ENCODE measurements at regions not wholly inside any gene's neighbourhood (a gene's known extent, or its start where the extent isn't known, plus 50 kb on each side); places are given as distances from the start of the nearest gene placed in this dataset.

DNA sequence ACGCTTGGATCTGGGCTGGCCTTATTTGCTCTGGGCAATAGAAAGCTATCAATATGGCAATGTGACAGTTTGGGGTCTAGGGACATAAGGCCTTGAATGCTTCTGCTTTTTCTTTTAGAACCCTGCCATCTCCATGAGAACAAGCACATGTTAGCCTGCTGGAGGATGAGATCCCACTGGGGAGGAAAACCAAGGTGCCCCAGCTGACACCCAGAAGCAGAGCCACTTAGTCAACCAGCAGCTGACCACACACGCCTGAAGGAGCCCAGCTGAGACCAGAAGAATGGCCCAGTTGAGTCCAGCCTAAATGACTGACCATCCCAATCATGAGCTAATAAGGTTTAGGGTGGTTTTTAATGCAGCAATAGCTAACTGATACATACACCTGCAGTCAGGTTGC, 171.2 kb downstream of the AHSP start:
- no peaks in the 10 kb centered on the region for H3K27me3 ChIP-seq (ENCODE audit: insufficient read depth)
- H4K20me1 ChIP-seq (replicated peaks; ENCODE audit: insufficient read depth), result 0 out of 2 replicates have a peak, but pooled peaks cover 3% of the 10 kb centered on the region
- no peak for DNase-seq (ENCODE audit: low spot score)
- H3K79me2 ChIP-seq (replicated peaks; ENCODE audit: insufficient read depth), result peaks cover 16% of the 10 kb centered on the region
- Mint-ChIP-seq H3K4me3 (no peak overlapping the region), H3K27ac (no peak overlapping the region), H3K36me3 (ENCODE audit: low read depth) (peaks cover 16% of the 10 kb centered on the region), H3K27me3 (ENCODE audit: insufficient read depth, low read depth, poor library complexity) (peaks cover 2% of the 10 kb centered on the region), H3K4me1 (peaks cover 7% of the 10 kb centered on the region; the same call in 2 of the 3 replicates), H3K9me3 (no peaks in the 10 kb centered on the region; the same call in 1 of the 3 replicates)
- H3K4me2 ChIP-seq, result no peak overlapping the region
- TF ChIP-seq ZNF114 (CRISPR knock-in tag; IDR thresholded peaks at IDR 0.05) (no peak), NANOG (IDR thresholded peaks at IDR 0.05; ENCODE audit: borderline replicate concordance) (no peak), STAT1 (IDR thresholded peaks at IDR 0.05; ENCODE audit: unreplicated experiment) (no peak), ZNF331 (CRISPR knock-in tag; IDR thresholded peaks at IDR 0.05; ENCODE audit: low read depth) (no peak), POLR2AphosphoS5 (IDR thresholded peaks at IDR 0.05; ENCODE audit: low read depth) (no peak), JUNB (IDR thresholded peaks at IDR 0.05; ENCODE audit: unreplicated experiment) (no peak), ETS1 (IDR thresholded peaks at IDR 0.05) (no peak), EZH2phosphoT487 (IDR thresholded peaks at IDR 0.05; ENCODE audit: unreplicated experiment) (no peak), CREB1 (CRISPR knock-in tag; IDR thresholded peaks at IDR 0.05; ENCODE audit: low read depth) (no peak)
- TF ChIP-seq, protein P1, sequence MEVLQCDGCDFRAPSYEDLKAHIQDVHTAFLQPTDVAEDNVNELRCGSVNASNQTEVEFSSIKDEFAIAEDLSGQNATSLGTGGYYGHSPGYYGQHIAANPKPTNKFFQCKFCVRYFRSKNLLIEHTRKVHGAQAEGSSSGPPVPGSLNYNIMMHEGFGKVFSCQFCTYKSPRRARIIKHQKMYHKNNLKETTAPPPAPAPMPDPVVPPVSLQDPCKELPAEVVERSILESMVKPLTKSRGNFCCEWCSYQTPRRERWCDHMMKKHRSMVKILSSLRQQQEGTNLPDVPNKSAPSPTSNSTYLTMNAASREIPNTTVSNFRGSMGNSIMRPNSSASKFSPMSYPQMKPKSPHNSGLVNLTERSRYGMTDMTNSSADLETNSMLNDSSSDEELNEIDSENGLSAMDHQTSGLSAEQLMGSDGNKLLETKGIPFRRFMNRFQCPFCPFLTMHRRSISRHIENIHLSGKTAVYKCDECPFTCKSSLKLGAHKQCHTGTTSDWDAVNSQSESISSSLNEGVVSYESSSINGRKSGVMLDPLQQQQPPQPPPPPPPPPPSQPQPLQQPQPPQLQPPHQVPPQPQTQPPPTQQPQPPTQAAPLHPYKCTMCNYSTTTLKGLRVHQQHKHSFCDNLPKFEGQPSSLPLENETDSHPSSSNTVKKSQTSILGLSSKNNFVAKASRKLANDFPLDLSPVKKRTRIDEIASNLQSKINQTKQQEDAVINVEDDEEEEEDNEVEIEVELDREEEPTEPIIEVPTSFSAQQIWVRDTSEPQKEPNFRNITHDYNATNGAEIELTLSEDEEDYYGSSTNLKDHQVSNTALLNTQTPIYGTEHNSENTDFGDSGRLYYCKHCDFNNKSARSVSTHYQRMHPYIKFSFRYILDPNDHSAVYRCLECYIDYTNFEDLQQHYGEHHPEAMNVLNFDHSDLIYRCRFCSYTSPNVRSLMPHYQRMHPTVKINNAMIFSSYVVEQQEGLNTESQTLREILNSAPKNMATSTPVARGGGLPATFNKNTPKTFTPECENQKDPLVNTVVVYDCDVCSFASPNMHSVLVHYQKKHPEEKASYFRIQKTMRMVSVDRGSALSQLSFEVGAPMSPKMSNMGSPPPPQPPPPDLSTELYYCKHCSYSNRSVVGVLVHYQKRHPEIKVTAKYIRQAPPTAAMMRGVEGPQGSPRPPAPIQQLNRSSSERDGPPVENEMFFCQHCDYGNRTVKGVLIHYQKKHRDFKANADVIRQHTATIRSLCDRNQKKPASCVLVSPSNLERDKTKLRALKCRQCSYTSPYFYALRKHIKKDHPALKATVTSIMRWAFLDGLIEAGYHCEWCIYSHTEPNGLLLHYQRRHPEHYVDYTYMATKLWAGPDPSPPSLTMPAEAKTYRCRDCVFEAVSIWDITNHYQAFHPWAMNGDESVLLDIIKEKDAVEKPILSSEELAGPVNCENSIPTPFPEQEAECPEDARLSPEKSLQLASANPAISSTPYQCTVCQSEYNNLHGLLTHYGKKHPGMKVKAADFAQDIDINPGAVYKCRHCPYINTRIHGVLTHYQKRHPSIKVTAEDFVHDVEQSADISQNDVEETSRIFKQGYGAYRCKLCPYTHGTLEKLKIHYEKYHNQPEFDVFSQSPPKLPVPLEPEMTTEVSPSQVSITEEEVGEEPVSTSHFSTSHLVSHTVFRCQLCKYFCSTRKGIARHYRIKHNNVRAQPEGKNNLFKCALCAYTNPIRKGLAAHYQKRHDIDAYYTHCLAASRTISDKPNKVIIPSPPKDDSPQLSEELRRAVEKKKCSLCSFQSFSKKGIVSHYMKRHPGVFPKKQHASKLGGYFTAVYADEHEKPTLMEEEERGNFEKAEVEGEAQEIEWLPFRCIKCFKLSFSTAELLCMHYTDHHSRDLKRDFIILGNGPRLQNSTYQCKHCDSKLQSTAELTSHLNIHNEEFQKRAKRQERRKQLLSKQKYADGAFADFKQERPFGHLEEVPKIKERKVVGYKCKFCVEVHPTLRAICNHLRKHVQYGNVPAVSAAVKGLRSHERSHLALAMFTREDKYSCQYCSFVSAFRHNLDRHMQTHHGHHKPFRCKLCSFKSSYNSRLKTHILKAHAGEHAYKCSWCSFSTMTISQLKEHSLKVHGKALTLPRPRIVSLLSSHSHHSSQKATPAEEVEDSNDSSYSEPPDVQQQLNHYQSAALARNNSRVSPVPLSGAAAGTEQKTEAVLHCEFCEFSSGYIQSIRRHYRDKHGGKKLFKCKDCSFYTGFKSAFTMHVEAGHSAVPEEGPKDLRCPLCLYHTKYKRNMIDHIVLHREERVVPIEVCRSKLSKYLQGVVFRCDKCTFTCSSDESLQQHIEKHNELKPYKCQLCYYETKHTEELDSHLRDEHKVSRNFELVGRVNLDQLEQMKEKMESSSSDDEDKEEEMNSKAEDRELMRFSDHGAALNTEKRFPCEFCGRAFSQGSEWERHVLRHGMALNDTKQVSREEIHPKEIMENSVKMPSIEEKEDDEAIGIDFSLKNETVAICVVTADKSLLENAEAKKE (CRISPR knock-in tag; IDR thresholded peaks at IDR 0.05), result no peak
- TF ChIP-seq, protein P2, sequence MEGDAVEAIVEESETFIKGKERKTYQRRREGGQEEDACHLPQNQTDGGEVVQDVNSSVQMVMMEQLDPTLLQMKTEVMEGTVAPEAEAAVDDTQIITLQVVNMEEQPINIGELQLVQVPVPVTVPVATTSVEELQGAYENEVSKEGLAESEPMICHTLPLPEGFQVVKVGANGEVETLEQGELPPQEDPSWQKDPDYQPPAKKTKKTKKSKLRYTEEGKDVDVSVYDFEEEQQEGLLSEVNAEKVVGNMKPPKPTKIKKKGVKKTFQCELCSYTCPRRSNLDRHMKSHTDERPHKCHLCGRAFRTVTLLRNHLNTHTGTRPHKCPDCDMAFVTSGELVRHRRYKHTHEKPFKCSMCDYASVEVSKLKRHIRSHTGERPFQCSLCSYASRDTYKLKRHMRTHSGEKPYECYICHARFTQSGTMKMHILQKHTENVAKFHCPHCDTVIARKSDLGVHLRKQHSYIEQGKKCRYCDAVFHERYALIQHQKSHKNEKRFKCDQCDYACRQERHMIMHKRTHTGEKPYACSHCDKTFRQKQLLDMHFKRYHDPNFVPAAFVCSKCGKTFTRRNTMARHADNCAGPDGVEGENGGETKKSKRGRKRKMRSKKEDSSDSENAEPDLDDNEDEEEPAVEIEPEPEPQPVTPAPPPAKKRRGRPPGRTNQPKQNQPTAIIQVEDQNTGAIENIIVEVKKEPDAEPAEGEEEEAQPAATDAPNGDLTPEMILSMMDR (conservative IDR thresholded peaks at IDR 0.05; ENCODE audit: low read depth in 2 of 2), result no peak
- TF ChIP-seq, protein P3, sequence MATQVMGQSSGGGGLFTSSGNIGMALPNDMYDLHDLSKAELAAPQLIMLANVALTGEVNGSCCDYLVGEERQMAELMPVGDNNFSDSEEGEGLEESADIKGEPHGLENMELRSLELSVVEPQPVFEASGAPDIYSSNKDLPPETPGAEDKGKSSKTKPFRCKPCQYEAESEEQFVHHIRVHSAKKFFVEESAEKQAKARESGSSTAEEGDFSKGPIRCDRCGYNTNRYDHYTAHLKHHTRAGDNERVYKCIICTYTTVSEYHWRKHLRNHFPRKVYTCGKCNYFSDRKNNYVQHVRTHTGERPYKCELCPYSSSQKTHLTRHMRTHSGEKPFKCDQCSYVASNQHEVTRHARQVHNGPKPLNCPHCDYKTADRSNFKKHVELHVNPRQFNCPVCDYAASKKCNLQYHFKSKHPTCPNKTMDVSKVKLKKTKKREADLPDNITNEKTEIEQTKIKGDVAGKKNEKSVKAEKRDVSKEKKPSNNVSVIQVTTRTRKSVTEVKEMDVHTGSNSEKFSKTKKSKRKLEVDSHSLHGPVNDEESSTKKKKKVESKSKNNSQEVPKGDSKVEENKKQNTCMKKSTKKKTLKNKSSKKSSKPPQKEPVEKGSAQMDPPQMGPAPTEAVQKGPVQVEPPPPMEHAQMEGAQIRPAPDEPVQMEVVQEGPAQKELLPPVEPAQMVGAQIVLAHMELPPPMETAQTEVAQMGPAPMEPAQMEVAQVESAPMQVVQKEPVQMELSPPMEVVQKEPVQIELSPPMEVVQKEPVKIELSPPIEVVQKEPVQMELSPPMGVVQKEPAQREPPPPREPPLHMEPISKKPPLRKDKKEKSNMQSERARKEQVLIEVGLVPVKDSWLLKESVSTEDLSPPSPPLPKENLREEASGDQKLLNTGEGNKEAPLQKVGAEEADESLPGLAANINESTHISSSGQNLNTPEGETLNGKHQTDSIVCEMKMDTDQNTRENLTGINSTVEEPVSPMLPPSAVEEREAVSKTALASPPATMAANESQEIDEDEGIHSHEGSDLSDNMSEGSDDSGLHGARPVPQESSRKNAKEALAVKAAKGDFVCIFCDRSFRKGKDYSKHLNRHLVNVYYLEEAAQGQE (IDR thresholded peaks at IDR 0.05; ENCODE audit: unreplicated experiment), result no peak
- no peaks in the 10 kb centered on the region for H3F3A ChIP-seq (replicated peaks; ENCODE audit: low read depth)
- H3K4me3 ChIP-seq, result no peak overlapping the region
- ATAC-seq, result no peak
- H2AFZ ChIP-seq, result no peak overlapping the region
- no peaks in the 10 kb centered on the region for H3K36me3 ChIP-seq (ENCODE audit: insufficient read depth)
- no peak overlapping the region for H3K27ac ChIP-seq (ENCODE audit: low read depth)
- no peaks in the 10 kb centered on the region for H3K9me2 ChIP-seq (ENCODE audit: insufficient read depth)
- peaks cover 3% of the 10 kb centered on the region; the same call in 1 of the 2 replicates for H3K4me1 ChIP-seq (ENCODE audit: insufficient read depth)
